Esophagus muscularis mucosa (tissue), 4 donors: ENCODE measurements at regions not wholly inside any gene's neighbourhood (a gene's known extent, or its start where the extent isn't known, plus 50 kb on each side); places are given as distances from the start of the nearest gene placed in this dataset.

Experiments used
- EP300 ChIP-seq: sonication (generic); formaldehyde crosslinking; IDR thresholded peaks from one replicate; pipeline ENCODE4 v1.6.1; 2017; ENCODE audit warnings: antibody characterized with exemption
- POLR2A ChIP-seq: fragments of 450-650 bp; IDR thresholded peaks from one replicate; pipeline ENCODE4 v1.6.1; 2017; ENCODE audit warnings: antibody characterized with exemption, moderate library complexity, mild to moderate bottlenecking, low read depth
- POLR2AphosphoS5 ChIP-seq, 2 donors: sonication (generic); formaldehyde crosslinking; IDR thresholded peaks; one replicate each; pipeline ENCODE4 v1.6.1; 2017; ENCODE audit warnings: antibody characterized with exemption in 2 of 2
- TF ChIP-seq, protein P1 (sequence below), 3 experiments: fragments of 200-600 bp in 2 of 3; fragments of 450-650 bp in 1 of 3; sonication (generic) in 2 of 3; IDR thresholded peaks; one replicate each; pipeline ENCODE4 v1.5.1; 2017 to 2019; ENCODE audit warnings: antibody characterized with exemption in 3 of 3, mild to moderate bottlenecking in 2 of 3, moderate library complexity in 1 of 3

DNA sequence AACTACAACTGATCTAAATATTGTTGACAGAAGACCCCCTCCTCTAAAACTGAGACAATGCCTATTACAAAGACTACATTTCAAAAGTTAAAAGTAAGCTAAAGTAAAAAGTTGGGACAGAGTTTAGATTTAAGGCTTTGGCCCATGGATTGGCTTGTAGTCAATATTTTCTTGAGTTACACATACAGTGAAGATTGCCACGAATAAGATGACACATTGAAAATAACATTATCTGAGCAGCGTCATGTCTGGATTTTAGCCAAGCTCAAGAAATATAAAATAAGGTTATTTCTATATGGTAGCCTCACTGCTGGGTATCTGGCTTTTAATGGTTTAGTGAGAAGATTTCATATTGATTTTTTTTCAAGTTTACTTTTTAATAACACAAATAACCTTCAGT, 266.2 kb upstream of the LDB2 start:
- TF ChIP-seq EP300 = no peak
- TF ChIP-seq, protein P1, sequence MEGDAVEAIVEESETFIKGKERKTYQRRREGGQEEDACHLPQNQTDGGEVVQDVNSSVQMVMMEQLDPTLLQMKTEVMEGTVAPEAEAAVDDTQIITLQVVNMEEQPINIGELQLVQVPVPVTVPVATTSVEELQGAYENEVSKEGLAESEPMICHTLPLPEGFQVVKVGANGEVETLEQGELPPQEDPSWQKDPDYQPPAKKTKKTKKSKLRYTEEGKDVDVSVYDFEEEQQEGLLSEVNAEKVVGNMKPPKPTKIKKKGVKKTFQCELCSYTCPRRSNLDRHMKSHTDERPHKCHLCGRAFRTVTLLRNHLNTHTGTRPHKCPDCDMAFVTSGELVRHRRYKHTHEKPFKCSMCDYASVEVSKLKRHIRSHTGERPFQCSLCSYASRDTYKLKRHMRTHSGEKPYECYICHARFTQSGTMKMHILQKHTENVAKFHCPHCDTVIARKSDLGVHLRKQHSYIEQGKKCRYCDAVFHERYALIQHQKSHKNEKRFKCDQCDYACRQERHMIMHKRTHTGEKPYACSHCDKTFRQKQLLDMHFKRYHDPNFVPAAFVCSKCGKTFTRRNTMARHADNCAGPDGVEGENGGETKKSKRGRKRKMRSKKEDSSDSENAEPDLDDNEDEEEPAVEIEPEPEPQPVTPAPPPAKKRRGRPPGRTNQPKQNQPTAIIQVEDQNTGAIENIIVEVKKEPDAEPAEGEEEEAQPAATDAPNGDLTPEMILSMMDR (IDR thresholded peaks at IDR 0.05) = no peak
- TF ChIP-seq POLR2A = no peak
- no peak for TF ChIP-seq POLR2AphosphoS5 (IDR thresholded peaks at IDR 0.05)
